Liver (tissue), 8 donors: ENCODE measurements at regions not wholly inside any gene's neighbourhood (a gene's known extent, or its start where the extent isn't known, plus 50 kb on each side); places are given as distances from the start of the nearest gene placed in this dataset.

Source experiments
- DNase-seq: peaks from one replicate; pipeline ENCODE4 v3.0.0-alpha.2; 2017; ENCODE audit warnings: low spot score
- H3K27ac ChIP-seq, 2 donors: one replicate each; pipeline ENCODE4 v1.7.0; 2013; ENCODE audit warnings: inconsistent platforms in 2 of 2, low read length in 2 of 2, control low read depth in 1 of 2, low read depth in 1 of 2, mild to moderate bottlenecking in 1 of 2
- H3K27me3 ChIP-seq, 4 donors: one replicate each; pipeline versions ENCODE4 v1.6.1 to v1.7.0; 2013; ENCODE audit warnings: low read length in 3 of 4, inconsistent platforms in 1 of 4, mild to moderate bottlenecking in 1 of 4, moderate library complexity in 1 of 4; ENCODE audit not compliant: control insufficient read depth in 4 of 4, insufficient read depth in 4 of 4
- H3K36me3 ChIP-seq, 4 donors: one replicate each; pipeline versions ENCODE4 v1.6.1 to v1.7.0; 2013; ENCODE audit warnings: low read length in 3 of 4, mild to moderate bottlenecking in 3 of 4, low read depth in 1 of 4, moderate library complexity in 1 of 4; ENCODE audit not compliant: control insufficient read depth in 4 of 4, insufficient read depth in 3 of 4
- H3K4me1 ChIP-seq, 4 donors: one replicate each; pipeline versions ENCODE4 v1.6.1 to v1.7.0; 2013; ENCODE audit warnings: low read length in 3 of 4, mild to moderate bottlenecking in 3 of 4, moderate library complexity in 1 of 4; ENCODE audit not compliant: control insufficient read depth in 4 of 4, insufficient read depth in 4 of 4
- H3K4me3 ChIP-seq, 3 donors: one replicate each; pipeline versions ENCODE4 v1.6.1 to v1.7.0; 2013; ENCODE audit warnings: low read length in 3 of 3, control low read depth in 1 of 3, low read depth in 1 of 3, mild to moderate bottlenecking in 1 of 3
- H3K9ac ChIP-seq, 2 donors: one replicate each; pipeline ENCODE4 v1.7.0; 2013; ENCODE audit warnings: low read length in 2 of 2, mild to moderate bottlenecking in 2 of 2, moderate library complexity in 2 of 2, control low read depth in 1 of 2, low read depth in 1 of 2
- H3K9me3 ChIP-seq, 4 donors: one replicate each; pipeline versions ENCODE4 v1.6.1 to v1.7.0; 2013; ENCODE audit warnings: low read length in 3 of 4; ENCODE audit not compliant: control insufficient read depth in 4 of 4
- EGR1 ChIP-seq, 2 donors: IDR thresholded peaks; 2 replicates each; pipeline ENCODE4 v1.6.1; 2016 to 2018; ENCODE audit warnings: antibody characterized with exemption in 2 of 2, low read depth in 2 of 2
- FOXA1 ChIP-seq: IDR thresholded peaks from 2 replicates; pipeline ENCODE4 v1.6.1; 2016; ENCODE audit warnings: antibody characterized with exemption
- FOXA2 ChIP-seq: IDR thresholded peaks from 2 replicates; pipeline ENCODE4 v1.6.1; 2016; ENCODE audit warnings: antibody characterized with exemption
- GABPA ChIP-seq, 2 donors: IDR thresholded peaks in 1 of 2; conservative IDR thresholded peaks in 1 of 2; 2 replicates each; pipeline ENCODE4 v1.6.1; 2016; ENCODE audit warnings: antibody characterized with exemption in 2 of 2, mild to moderate bottlenecking in 1 of 2, moderate library complexity in 1 of 2
- HNF4A ChIP-seq, 2 donors: conservative IDR thresholded peaks; 2 replicates each; pipeline ENCODE4 v1.6.1; 2016; ENCODE audit warnings: antibody characterized with exemption in 2 of 2, mild to moderate bottlenecking in 2 of 2
- HNF4G ChIP-seq: IDR thresholded peaks from 2 replicates; pipeline ENCODE4 v1.6.1; 2016; ENCODE audit warnings: antibody characterized with exemption
- JUND ChIP-seq, 2 donors: IDR thresholded peaks; 2 replicates each; pipeline ENCODE4 v1.6.1; 2016; ENCODE audit warnings: antibody characterized with exemption in 2 of 2
- NR2F2 ChIP-seq: IDR thresholded peaks from 2 replicates; pipeline ENCODE4 v1.6.1; 2016; ENCODE audit warnings: antibody characterized with exemption
- RAD21 ChIP-seq, 2 donors: IDR thresholded peaks; 2 replicates each; pipeline ENCODE4 v1.6.1; 2016; ENCODE audit warnings: antibody characterized with exemption in 2 of 2, mild to moderate bottlenecking in 2 of 2
- RXRA ChIP-seq, 2 donors: IDR thresholded peaks; 2 replicates each; pipeline ENCODE4 v1.6.1; 2017 to 2018; ENCODE audit warnings: antibody characterized with exemption in 2 of 2, mild to moderate bottlenecking in 1 of 2
- SP1 ChIP-seq: IDR thresholded peaks from 2 replicates; pipeline ENCODE4 v1.6.1; 2018; ENCODE audit warnings: antibody characterized with exemption, mild to moderate bottlenecking
- YY1 ChIP-seq: IDR thresholded peaks from 2 replicates; pipeline ENCODE4 v1.6.1; 2016; ENCODE audit warnings: antibody characterized with exemption, mild to moderate bottlenecking
- WGBS: extraction: QIAGEN DNeasy Blood & Tissue Kit; methylation state at CpG from one replicate; pipeline ENCODE4 v1.1.7; 2013; 5-methylcytosine and 5-hydroxymethylcytosine counted together
- TF ChIP-seq, protein P1 (sequence below): IDR thresholded peaks from 2 replicates; pipeline ENCODE4 v1.6.1; 2016; ENCODE audit warnings: antibody characterized with exemption, mild to moderate bottlenecking
- TF ChIP-seq, protein P2 (sequence below): IDR thresholded peaks from 2 replicates; pipeline ENCODE4 v1.6.1; 2016; ENCODE audit warnings: antibody characterized with exemption
- TF ChIP-seq, protein P3 (sequence below): IDR thresholded peaks from 2 replicates; pipeline ENCODE4 v1.6.1; 2016; ENCODE audit warnings: antibody characterized with exemption
- TF ChIP-seq, protein P4 (sequence below): IDR thresholded peaks from 2 replicates; pipeline ENCODE4 v1.6.1; 2016; ENCODE audit warnings: antibody characterized with exemption
- TF ChIP-seq, protein P5 (sequence below): fragments of 150-350 bp; IDR thresholded peaks from 2 replicates; pipeline ENCODE4 v1.5.1; 2017; ENCODE audit warnings: improper control_type of control experiment, low read depth, low read length; ENCODE audit not compliant: missing input control
- donor health status: healthy.
- donor health status: healthy.
- donor health status: healthy.
- donor health status: healthy.
- donor health status: healthy.

DNA sequence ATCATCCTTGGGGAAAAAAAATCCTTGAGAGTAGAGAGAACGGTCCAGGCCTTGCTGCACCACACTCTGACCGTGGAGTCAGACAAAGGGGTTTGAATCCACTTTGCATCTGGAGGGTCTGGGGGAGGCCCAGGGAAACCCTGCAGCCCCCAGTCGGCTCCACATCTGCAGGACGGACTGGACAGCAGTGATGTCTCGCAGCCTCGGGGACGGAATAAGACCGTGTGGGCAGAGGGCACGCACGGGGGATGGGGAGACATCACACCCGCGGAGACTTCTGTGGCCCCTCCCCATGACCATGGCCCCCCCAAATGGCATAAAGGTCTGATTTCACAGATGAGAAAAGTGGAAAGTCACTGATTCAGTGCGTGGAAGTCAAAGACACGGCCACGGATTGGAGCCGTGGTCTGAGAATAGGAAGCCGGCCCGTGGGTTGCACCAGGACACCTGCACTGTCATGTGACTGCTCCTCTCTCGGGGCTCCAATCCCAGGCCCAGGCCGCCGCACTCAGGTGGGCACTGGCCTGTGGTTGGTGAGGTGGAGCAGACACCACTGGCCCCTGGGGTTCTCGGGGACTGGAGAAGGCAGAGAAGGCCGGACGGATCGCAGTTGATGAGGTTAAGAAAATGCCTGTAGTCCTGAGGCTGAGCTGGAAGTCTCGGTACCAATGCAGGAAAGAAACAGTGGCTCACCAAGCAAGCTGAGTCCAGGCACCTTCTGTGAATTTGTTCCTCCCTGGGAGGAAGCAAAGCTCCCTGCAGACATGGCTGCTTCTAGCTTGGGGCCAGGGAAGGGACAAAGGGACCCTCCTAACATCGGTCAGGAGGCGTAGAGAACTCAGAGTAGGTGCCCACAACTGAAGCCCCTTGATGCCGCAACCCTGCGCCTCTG is 61.8 kb downstream of the RTP5 start (continued):
- TF ChIP-seq, protein P1, sequence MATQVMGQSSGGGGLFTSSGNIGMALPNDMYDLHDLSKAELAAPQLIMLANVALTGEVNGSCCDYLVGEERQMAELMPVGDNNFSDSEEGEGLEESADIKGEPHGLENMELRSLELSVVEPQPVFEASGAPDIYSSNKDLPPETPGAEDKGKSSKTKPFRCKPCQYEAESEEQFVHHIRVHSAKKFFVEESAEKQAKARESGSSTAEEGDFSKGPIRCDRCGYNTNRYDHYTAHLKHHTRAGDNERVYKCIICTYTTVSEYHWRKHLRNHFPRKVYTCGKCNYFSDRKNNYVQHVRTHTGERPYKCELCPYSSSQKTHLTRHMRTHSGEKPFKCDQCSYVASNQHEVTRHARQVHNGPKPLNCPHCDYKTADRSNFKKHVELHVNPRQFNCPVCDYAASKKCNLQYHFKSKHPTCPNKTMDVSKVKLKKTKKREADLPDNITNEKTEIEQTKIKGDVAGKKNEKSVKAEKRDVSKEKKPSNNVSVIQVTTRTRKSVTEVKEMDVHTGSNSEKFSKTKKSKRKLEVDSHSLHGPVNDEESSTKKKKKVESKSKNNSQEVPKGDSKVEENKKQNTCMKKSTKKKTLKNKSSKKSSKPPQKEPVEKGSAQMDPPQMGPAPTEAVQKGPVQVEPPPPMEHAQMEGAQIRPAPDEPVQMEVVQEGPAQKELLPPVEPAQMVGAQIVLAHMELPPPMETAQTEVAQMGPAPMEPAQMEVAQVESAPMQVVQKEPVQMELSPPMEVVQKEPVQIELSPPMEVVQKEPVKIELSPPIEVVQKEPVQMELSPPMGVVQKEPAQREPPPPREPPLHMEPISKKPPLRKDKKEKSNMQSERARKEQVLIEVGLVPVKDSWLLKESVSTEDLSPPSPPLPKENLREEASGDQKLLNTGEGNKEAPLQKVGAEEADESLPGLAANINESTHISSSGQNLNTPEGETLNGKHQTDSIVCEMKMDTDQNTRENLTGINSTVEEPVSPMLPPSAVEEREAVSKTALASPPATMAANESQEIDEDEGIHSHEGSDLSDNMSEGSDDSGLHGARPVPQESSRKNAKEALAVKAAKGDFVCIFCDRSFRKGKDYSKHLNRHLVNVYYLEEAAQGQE = no peak
- no peak for TF ChIP-seq HNF4A (conservative IDR thresholded peaks at IDR 0.05)

DNA sequence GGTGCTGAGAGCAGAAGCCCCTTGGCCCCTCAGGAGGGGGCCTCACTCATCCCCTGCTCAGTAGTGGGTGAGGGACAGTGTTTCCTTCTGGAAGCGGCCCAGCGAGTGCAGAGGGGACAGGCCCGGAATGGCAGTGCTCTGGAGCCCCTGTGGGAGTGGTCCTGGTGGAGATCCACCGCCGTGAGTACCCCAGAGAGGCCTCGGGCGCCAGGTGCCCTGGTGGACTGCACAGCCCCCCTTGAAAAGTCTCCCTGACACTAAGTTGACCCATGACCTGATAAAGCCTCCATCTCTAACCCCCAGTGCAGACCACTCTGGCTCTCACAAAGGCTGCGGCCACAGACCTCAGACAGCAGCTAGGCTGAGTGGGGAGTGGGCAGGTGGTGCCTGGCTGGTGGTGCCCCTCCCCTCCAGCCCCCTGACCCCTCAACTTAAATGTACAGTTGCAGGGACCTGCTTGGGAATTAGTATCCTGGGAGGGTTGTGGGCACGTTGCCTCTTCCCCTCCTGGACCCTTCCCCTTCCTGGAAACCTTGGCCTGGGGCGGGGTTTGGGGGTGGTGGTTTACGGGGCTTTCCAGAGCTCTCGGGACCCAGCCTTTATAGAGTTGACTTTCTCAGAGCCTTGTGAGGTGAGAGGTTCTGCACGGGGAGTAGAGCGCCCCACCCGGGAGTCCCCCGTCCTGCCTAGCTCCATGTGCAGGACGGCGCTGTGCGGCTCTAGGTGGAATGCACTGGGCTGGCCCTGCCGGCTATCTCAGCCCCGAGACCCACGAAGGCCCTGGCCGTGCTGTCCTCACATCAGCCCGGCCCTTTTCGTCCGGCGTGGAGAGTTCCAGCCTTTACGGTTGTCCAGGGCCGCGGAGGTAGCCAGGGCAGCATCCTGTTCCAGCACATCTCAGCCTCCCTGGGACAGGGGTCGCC is 62.7 kb downstream of the RTP5 start:
- no peak for TF ChIP-seq RAD21 (IDR thresholded peaks at IDR 0.05)
- TF ChIP-seq YY1 = no peak
- TF ChIP-seq, protein P2, sequence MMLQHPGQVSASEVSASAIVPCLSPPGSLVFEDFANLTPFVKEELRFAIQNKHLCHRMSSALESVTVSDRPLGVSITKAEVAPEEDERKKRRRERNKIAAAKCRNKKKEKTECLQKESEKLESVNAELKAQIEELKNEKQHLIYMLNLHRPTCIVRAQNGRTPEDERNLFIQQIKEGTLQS = no peak
- TF ChIP-seq, protein P3, sequence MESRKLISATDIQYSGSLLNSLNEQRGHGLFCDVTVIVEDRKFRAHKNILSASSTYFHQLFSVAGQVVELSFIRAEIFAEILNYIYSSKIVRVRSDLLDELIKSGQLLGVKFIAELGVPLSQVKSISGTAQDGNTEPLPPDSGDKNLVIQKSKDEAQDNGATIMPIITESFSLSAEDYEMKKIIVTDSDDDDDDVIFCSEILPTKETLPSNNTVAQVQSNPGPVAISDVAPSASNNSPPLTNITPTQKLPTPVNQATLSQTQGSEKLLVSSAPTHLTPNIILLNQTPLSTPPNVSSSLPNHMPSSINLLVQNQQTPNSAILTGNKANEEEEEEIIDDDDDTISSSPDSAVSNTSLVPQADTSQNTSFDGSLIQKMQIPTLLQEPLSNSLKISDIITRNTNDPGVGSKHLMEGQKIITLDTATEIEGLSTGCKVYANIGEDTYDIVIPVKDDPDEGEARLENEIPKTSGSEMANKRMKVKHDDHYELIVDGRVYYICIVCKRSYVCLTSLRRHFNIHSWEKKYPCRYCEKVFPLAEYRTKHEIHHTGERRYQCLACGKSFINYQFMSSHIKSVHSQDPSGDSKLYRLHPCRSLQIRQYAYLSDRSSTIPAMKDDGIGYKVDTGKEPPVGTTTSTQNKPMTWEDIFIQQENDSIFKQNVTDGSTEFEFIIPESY = no peak
- no peak overlapping the region for H3K27ac ChIP-seq
- DNase-seq = no peak
- no peaks in the 10 kb centered on the region for H3K36me3 ChIP-seq
- peaks cover 1 to 3% (median 2%) of the 10 kb centered on the region in 4 donors for H3K4me1 ChIP-seq
- 95% methylated on average over 31 of the region's 31 CpGs for WGBS
- no peak overlapping the region for H3K4me3 ChIP-seq
- no peaks in the 10 kb centered on the region for H3K27me3 ChIP-seq
- no peaks in the 10 kb centered on the region for H3K9me3 ChIP-seq
- H3K9ac ChIP-seq = no peak overlapping the region

DNA sequence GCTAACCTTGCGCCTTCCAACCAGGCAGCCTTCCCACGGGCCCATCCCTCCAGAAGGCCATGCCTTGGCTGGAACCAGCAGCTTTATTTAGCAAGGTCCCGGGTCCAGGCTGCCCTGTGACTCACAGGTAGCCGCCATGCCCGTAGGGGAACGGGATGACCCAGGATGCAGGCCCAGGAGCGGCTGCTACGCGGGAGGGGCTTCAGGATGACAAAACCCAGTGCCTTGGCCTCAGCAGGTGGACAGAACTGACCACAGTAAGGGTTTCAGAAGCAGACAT is 63.3 kb downstream of the RTP5 start:
- Histone ChIP-seq H3K9ac (no peak overlapping the region), H3K27me3 (no peaks in the 10 kb centered on the region), H3K4me3 (no peak overlapping the region), H3K9me3 (no peaks in the 10 kb centered on the region), H3K27ac (no peak overlapping the region), H3K4me1 (no peaks in the 10 kb centered on the region), H3K36me3 (no peaks in the 10 kb centered on the region)
- TF ChIP-seq HNF4A (conservative IDR thresholded peaks at IDR 0.05) (no peak), SP1 (no peak), GABPA (IDR thresholded peaks at IDR 0.05 in 1 of 2, conservative IDR thresholded peaks at IDR 0.05 in 1 of 2) (no peak), FOXA1 (no peak), JUND (IDR thresholded peaks at IDR 0.05) (no peak), EGR1 (IDR thresholded peaks at IDR 0.05; ENCODE audit: low read depth in 2 of 2) (no peak), HNF4G (no peak), FOXA2 (no peak), RAD21 (IDR thresholded peaks at IDR 0.05) (no peak), NR2F2 (no peak), YY1 (no peak), RXRA (IDR thresholded peaks at IDR 0.05) (no peak)
- TF ChIP-seq, protein P4, sequence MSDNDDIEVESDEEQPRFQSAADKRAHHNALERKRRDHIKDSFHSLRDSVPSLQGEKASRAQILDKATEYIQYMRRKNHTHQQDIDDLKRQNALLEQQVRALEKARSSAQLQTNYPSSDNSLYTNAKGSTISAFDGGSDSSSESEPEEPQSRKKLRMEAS = no peak
- TF ChIP-seq, protein P5, sequence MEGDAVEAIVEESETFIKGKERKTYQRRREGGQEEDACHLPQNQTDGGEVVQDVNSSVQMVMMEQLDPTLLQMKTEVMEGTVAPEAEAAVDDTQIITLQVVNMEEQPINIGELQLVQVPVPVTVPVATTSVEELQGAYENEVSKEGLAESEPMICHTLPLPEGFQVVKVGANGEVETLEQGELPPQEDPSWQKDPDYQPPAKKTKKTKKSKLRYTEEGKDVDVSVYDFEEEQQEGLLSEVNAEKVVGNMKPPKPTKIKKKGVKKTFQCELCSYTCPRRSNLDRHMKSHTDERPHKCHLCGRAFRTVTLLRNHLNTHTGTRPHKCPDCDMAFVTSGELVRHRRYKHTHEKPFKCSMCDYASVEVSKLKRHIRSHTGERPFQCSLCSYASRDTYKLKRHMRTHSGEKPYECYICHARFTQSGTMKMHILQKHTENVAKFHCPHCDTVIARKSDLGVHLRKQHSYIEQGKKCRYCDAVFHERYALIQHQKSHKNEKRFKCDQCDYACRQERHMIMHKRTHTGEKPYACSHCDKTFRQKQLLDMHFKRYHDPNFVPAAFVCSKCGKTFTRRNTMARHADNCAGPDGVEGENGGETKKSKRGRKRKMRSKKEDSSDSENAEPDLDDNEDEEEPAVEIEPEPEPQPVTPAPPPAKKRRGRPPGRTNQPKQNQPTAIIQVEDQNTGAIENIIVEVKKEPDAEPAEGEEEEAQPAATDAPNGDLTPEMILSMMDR = no peak
- TF ChIP-seq, protein P3 = no peak
- TF ChIP-seq, protein P2 = no peak
- 90% methylated on average over 9 of the region's 9 CpGs for WGBS
- DNase-seq = no peak
